PC-3 (cell line): ENCODE measurements at regions not wholly inside any gene's neighbourhood (a gene's known extent, or its start where the extent isn't known, plus 50 kb on each side); places are given as distances from the start of the nearest gene placed in this dataset.

ENCODE experiments used
- ATAC-seq: fragments of 200-7000 bp; cut with Tn5 transposase; 2 replicates; pipeline ENCODE4 v1.9.1; 2020; ENCODE audit warnings: mild to moderate bottlenecking, moderate library complexity
- BruUV-seq: library from RNA; stranded (reverse); fragments of 400-500 nt; replicated peaks from 2 replicates; lab custom pipeline; 2021; lab: Mats Ljungman, UMichigan
- CTCF ChIA-PET: fragments of 300-600 bp; sonication (Branson Sonifier 250); formaldehyde crosslinking; loops from one replicate; lab custom pipeline; 2022; ENCODE audit warnings: antibody characterized with exemption; lab: Charles Lee
- POLR2A ChIA-PET: fragments of 300-600 bp; sonication (Branson Sonifier 250); formaldehyde crosslinking; loops from one replicate; lab custom pipeline; 2022; ENCODE audit warnings: antibody characterized with exemption; ENCODE audit not compliant: unreplicated experiment; lab: Charles Lee
- DNase-seq: peaks from one replicate; pipeline ENCODE4 v3.0.0-alpha.2; 2015
- H2AFZ ChIP-seq: fragments of 300-600 bp; sonication (generic); 2 replicates; pipeline ENCODE4 v1.6.0; 2016; ENCODE audit warnings: antibody characterized with exemption, low read length
- H3F3A ChIP-seq: fragments of 300-600 bp; sonication (generic); one replicate; pipeline ENCODE4 v1.6.0; 2017; ENCODE audit warnings: antibody characterized with exemption, low read length, control low read depth, mild to moderate bottlenecking; ENCODE audit not compliant: unreplicated experiment
- H3K27ac ChIP-seq: fragments of 300-600 bp; sonication (generic); 2 replicates; pipeline ENCODE4 v1.5.1; 2016; ENCODE audit warnings: mild to moderate bottlenecking, low read length
- H3K27me3 ChIP-seq: fragments of 300-600 bp; sonication (generic); 2 replicates; pipeline ENCODE4 v1.6.1; 2016; ENCODE audit warnings: low read length, mixed read lengths
- H3K36me3 ChIP-seq: fragments of 300-600 bp; sonication (generic); 2 replicates; pipeline ENCODE4 v1.6.1; 2016; ENCODE audit warnings: low read depth, mixed run types, low read length, mixed read lengths
- H3K4me1 ChIP-seq: fragments of 300-600 bp; sonication (generic); 2 replicates; pipeline ENCODE4 v1.5.1; 2016; ENCODE audit warnings: low read length; ENCODE audit not compliant: insufficient read depth
- H3K4me2 ChIP-seq: fragments of 300-600 bp; sonication (generic); 2 replicates; pipeline ENCODE4 v1.6.0; 2016; ENCODE audit warnings: low read length
- H3K4me3 ChIP-seq: fragments of 300-600 bp; sonication (generic); 2 replicates; pipeline ENCODE4 v1.5.1; 2016; ENCODE audit warnings: mild to moderate bottlenecking, low read length, mixed read lengths
- H3K79me2 ChIP-seq: fragments of 300-600 bp; sonication (generic); 2 replicates; pipeline ENCODE4 v1.6.1; 2017; ENCODE audit warnings: low read length, mixed read lengths
- H3K9ac ChIP-seq: fragments of 300-600 bp; sonication (generic); 2 replicates; pipeline ENCODE4 v1.6.0; 2016; ENCODE audit warnings: mild to moderate bottlenecking, low read length
- H3K9me2 ChIP-seq: fragments of 300-600 bp; sonication (generic); replicated peaks from 2 replicates; pipeline ENCODE4 v1.6.1; 2016; ENCODE audit warnings: mixed run types, low read length, mixed read lengths
- H3K9me3 ChIP-seq: fragments of 300-600 bp; sonication (generic); 2 replicates; pipeline ENCODE4 v1.6.1; 2016; ENCODE audit warnings: low read length, mixed read lengths
- H4K20me1 ChIP-seq: fragments of 300-600 bp; sonication (generic); 2 replicates; pipeline ENCODE4 v1.6.1; 2016; ENCODE audit warnings: low read length, mixed read lengths
- CTCF ChIP-seq: fragments of 300-600 bp; sonication (generic); conservative IDR thresholded peaks from 2 replicates; pipeline ENCODE4 v1.5.1; 2017; ENCODE audit warnings: antibody characterized with exemption, low read depth, mild to moderate bottlenecking, low read length
- EZH2 ChIP-seq: fragments of 300-600 bp; sonication (generic); IDR thresholded peaks from one replicate; pipeline ENCODE4 v1.6.1; 2017; ENCODE audit warnings: antibody characterized with exemption, mild to moderate bottlenecking, low read length; ENCODE audit not compliant: unreplicated experiment
- EZH2phosphoT487 ChIP-seq: fragments of 300-600 bp; sonication (generic); IDR thresholded peaks from 2 replicates; pipeline ENCODE4 v1.6.1; 2018; ENCODE audit warnings: mild to moderate bottlenecking, antibody characterized with exemption, low read length, borderline replicate concordance
- intact Hi-C: fragments of 100-400 bp; cut with micrococcal nuclease; formaldehyde crosslinking; loops from 2 replicates; pipeline ENCODE4 v1.9.0; 2023

- no peaks in the 10 kb centered on the region for H3K9me3 ChIP-seq
- no peak for DNase-seq
- no peak overlapping the region for H3K4me3 ChIP-seq
- H3F3A ChIP-seq: no peaks in the 10 kb centered on the region
- H3K4me2 ChIP-seq: no peak overlapping the region
- H3K4me1 ChIP-seq: no peaks in the 10 kb centered on the region
- ChIA-PET POLR2A (no interaction called here), CTCF (no interaction called here)
- no peak for ATAC-seq
- no peak overlapping the region for H3K27ac ChIP-seq
- intact Hi-C loops: no loop called here
- H3K27me3 ChIP-seq: no peaks in the 10 kb centered on the region
- no peaks in the 10 kb centered on the region for H3K9me2 ChIP-seq
- H2AFZ ChIP-seq: no peak overlapping the region
- no peak overlapping the region for H3K9ac ChIP-seq
- no peak for TF ChIP-seq EZH2phosphoT487
- no peak for TF ChIP-seq CTCF
- TF ChIP-seq EZH2: no peak
- H4K20me1 ChIP-seq: no peaks in the 10 kb centered on the region
- BruUV-seq: no TSS peak
- H3K36me3 ChIP-seq: no peaks in the 10 kb centered on the region; the same call in 1 of the 2 replicates
- H3K79me2 ChIP-seq: no peaks in the 10 kb centered on the region
These were observed 220.6 kb downstream of the OLFM4 start for GRCh38 chr13:53249236-53249635.

- no peaks in the 10 kb centered on the region for H3K4me1 ChIP-seq
- H3F3A ChIP-seq: no peaks in the 10 kb centered on the region
- H2AFZ ChIP-seq: no peak overlapping the region
- no peaks in the 10 kb centered on the region for H3K79me2 ChIP-seq
- no peak overlapping the region for H3K27ac ChIP-seq
- peak; percentile 79 for DNase-seq
- no TSS peak for BruUV-seq
- no peaks in the 10 kb centered on the region for H3K27me3 ChIP-seq
- H4K20me1 ChIP-seq: no peaks in the 10 kb centered on the region
- no peaks in the 10 kb centered on the region for H3K9me2 ChIP-seq
- no peaks in the 10 kb centered on the region for H3K9me3 ChIP-seq
- H3K4me2 ChIP-seq: no peak overlapping the region
- CTCF ChIA-PET: interaction anchor here (0.6 to 1.5 kb wide), 4 partner anchors 529 to 1755 kb away, joined by 3 to 19 read pairs (median 3); no protein-coding TSS in a partner anchor
- intact Hi-C loops: loop anchor here (1.0 kb wide), 1 partner anchor 532 kb away; no protein-coding TSS in a partner anchor
- peak; percentile 67 for ATAC-seq
- no peak overlapping the region for H3K9ac ChIP-seq
- H3K4me3 ChIP-seq: no peak overlapping the region
- POLR2A ChIA-PET: no interaction called here
- TF ChIP-seq EZH2 (no peak), CTCF (peak; percentile 83), EZH2phosphoT487 (no peak)
- H3K36me3 ChIP-seq: no peaks in the 10 kb centered on the region; the same call in 1 of the 2 replicates
These were observed 221.8 kb downstream of the OLFM4 start for GRCh38 chr13:53250272-53250875.

GRCh38 chr13:53250977-53251376 lies 222.4 kb downstream of the OLFM4 start:
- BruUV-seq: no TSS peak
- H3K9ac ChIP-seq: no peak overlapping the region
- DNase-seq: no peak
- H4K20me1 ChIP-seq: no peaks in the 10 kb centered on the region
- H3K36me3 ChIP-seq: no peaks in the 10 kb centered on the region; the same call in 1 of the 2 replicates
- H3K9me2 ChIP-seq: no peaks in the 10 kb centered on the region
- TF ChIP-seq CTCF (no peak), EZH2 (no peak), EZH2phosphoT487 (no peak)
- H3F3A ChIP-seq: no peaks in the 10 kb centered on the region
- H3K4me2 ChIP-seq: no peak overlapping the region
- H3K27ac ChIP-seq: no peak overlapping the region
- H3K4me1 ChIP-seq: no peaks in the 10 kb centered on the region
- H3K4me3 ChIP-seq: no peak overlapping the region
- no peak overlapping the region for H2AFZ ChIP-seq
- intact Hi-C loops: loop anchor here (1.0 kb wide), 1 partner anchor 531 kb away; no protein-coding TSS in a partner anchor
- H3K79me2 ChIP-seq: no peaks in the 10 kb centered on the region
- no peak for ATAC-seq
- ChIA-PET POLR2A (no interaction called here), CTCF (interaction anchor here (0.6 to 1.5 kb wide), 4 partner anchors 528 to 1754 kb away, joined by 3 to 19 read pairs (median 3); no protein-coding TSS in a partner anchor)
- H3K9me3 ChIP-seq: no peaks in the 10 kb centered on the region
- H3K27me3 ChIP-seq: no peaks in the 10 kb centered on the region
